HEK293T (cell line): ENCODE measurements at regions not wholly inside any gene's neighbourhood (a gene's known extent, or its start where the extent isn't known, plus 50 kb on each side); places are given as distances from the start of the nearest gene placed in this dataset.

Experiments
- CTCF ChIA-PET: fragments of 350-600 bp; formaldehyde crosslinking; extraction: SDS; loops from one replicate; lab custom pipeline; 2021; ENCODE audit warnings: antibody characterized with exemption, inconsistent platforms; lab: Yijun Ruan, JAX
- POLR2A ChIA-PET: fragments of 350-600 bp; formaldehyde crosslinking; extraction: SDS; loops from one replicate; lab custom pipeline; 2020; ENCODE audit warnings: antibody characterized with exemption, inconsistent platforms; lab: Yijun Ruan, JAX
- DNase-seq: peaks from one replicate; pipeline ENCODE4 v3.0.0; 2012; ENCODE audit warnings: mixed read lengths; ENCODE audit errors: extremely low spot score
- ARNT ChIP-seq: fragments of 450-650 bp; IDR thresholded peaks from 2 replicates; pipeline ENCODE4 v1.6.1; 2017; ENCODE audit warnings: mild to moderate bottlenecking
- BHLHE40 ChIP-seq: fragments of 450-650 bp; IDR thresholded peaks from 2 replicates; pipeline ENCODE4 v1.6.1; 2016; ENCODE audit warnings: mild to moderate bottlenecking, moderate library complexity, borderline replicate concordance
- CTBP1 ChIP-seq: fragments of 450-650 bp; IDR thresholded peaks from 2 replicates; pipeline ENCODE4 v1.6.1; 2016; ENCODE audit warnings: borderline replicate concordance
- ELF4 ChIP-seq: fragments of 450-650 bp; IDR thresholded peaks from 2 replicates; pipeline ENCODE4 v1.6.1; 2017; ENCODE audit warnings: antibody characterized with exemption
- FOXA1 ChIP-seq: fragments of 450-650 bp; IDR thresholded peaks from 2 replicates; pipeline ENCODE4 v1.6.1; 2016; ENCODE audit warnings: mild to moderate bottlenecking
- FOXK2 ChIP-seq: fragments of 450-650 bp; IDR thresholded peaks from 2 replicates; pipeline ENCODE4 v1.6.1; 2016; ENCODE audit warnings: mild to moderate bottlenecking
- FOXM1 ChIP-seq: fragments of 450-650 bp; IDR thresholded peaks from 2 replicates; pipeline ENCODE4 v1.6.1; 2017; ENCODE audit warnings: mild to moderate bottlenecking, borderline replicate concordance
- HDGF ChIP-seq: fragments of 450-650 bp; IDR thresholded peaks from 2 replicates; pipeline ENCODE4 v1.6.1; 2017; ENCODE audit warnings: antibody characterized with exemption, borderline replicate concordance
- L3MBTL2 ChIP-seq: fragments of 450-650 bp; conservative IDR thresholded peaks from 2 replicates; pipeline ENCODE4 v1.6.1; 2016; ENCODE audit warnings: mild to moderate bottlenecking
- LEF1 ChIP-seq: fragments of 450-650 bp; IDR thresholded peaks from 2 replicates; pipeline ENCODE4 v1.6.1; 2017; ENCODE audit warnings: mild to moderate bottlenecking, borderline replicate concordance
- NFRKB ChIP-seq: fragments of 450-650 bp; IDR thresholded peaks from 2 replicates; pipeline ENCODE4 v1.6.1; 2016; ENCODE audit warnings: mild to moderate bottlenecking, moderate library complexity
- SP1 ChIP-seq: fragments of 450-650 bp; IDR thresholded peaks from 2 replicates; pipeline ENCODE4 v1.6.1; 2017
- SUZ12 ChIP-seq: fragments of 450-650 bp; IDR thresholded peaks from 2 replicates; pipeline ENCODE4 v1.6.1; 2016; ENCODE audit warnings: mild to moderate bottlenecking
- TARDBP ChIP-seq: fragments of 450-650 bp; IDR thresholded peaks from 2 replicates; pipeline ENCODE4 v1.6.1; 2016
- ZNF384 ChIP-seq: fragments of 450-650 bp; IDR thresholded peaks from 2 replicates; pipeline ENCODE4 v1.6.1; 2016
- TF ChIP-seq, protein P1 (sequence below): fragments of 450-650 bp; IDR thresholded peaks from 2 replicates; pipeline ENCODE4 v1.6.1; 2016

DNA sequence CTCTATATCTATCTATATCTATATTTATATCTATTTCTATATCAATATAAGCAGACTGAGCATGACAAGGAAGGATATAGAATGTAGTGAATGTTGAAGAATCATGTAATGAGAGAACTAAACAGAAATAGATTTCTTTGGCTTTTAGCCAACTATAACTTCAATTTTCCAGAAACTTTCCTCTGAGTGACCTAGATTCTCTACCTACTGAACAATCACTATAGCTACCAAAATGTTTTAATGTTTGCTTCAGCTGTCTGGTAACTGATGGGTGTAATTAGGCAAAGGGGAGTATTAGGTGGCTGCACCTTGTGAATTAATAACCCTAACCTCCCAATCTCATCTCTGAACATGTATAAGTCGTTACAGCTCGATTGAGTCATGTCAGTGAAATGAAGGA lies 76.4 kb upstream of the ROBO1 start:
- TF ChIP-seq HDGF: no peak
- no peak for TF ChIP-seq FOXK2
- no peak for TF ChIP-seq FOXM1
- no peak for TF ChIP-seq NFRKB
- no peak for TF ChIP-seq CTBP1
- no peak for TF ChIP-seq LEF1
- no peak for TF ChIP-seq L3MBTL2
- TF ChIP-seq ELF4: no peak
- no peak for TF ChIP-seq BHLHE40
- TF ChIP-seq FOXA1: no peak
- no peak for TF ChIP-seq ZNF384
- TF ChIP-seq ARNT: no peak
- TF ChIP-seq SP1: no peak
- no peak for TF ChIP-seq SUZ12
- no peak for TF ChIP-seq TARDBP
- TF ChIP-seq, protein P1, sequence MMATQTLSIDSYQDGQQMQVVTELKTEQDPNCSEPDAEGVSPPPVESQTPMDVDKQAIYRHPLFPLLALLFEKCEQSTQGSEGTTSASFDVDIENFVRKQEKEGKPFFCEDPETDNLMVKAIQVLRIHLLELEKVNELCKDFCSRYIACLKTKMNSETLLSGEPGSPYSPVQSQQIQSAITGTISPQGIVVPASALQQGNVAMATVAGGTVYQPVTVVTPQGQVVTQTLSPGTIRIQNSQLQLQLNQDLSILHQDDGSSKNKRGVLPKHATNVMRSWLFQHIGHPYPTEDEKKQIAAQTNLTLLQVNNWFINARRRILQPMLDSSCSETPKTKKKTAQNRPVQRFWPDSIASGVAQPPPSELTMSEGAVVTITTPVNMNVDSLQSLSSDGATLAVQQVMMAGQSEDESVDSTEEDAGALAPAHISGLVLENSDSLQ: no peak
- ChIA-PET CTCF (no interaction called here), POLR2A (no interaction called here)
- no peak for DNase-seq

DNA sequence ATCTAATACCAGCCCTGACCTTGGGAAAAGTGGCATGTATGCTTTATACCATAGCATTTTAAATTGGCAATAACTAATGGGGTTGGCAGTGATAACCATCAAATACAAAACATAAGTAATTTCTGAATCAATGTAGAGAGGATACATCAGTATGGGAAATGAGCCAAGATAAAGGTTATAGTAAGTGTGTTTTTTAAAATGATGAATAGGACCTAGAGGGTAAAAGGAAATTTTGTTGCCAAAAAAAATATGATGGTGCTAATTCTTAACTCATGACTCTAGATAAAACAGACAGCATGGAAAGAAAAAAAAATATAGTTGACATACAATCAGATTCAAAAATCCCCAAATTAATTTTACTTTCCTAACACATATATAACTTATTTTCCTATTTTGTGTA lies 75.4 kb upstream of the ROBO1 start:
- no peak for DNase-seq
- no peak for TF ChIP-seq ARNT
- TF ChIP-seq CTBP1: no peak
- TF ChIP-seq NFRKB: no peak
- no peak for TF ChIP-seq TARDBP
- no peak for TF ChIP-seq BHLHE40
- no peak for TF ChIP-seq FOXM1
- no peak for TF ChIP-seq HDGF
- no peak for TF ChIP-seq FOXK2
- TF ChIP-seq, protein P1: no peak
- TF ChIP-seq SP1: no peak
- no peak for TF ChIP-seq SUZ12
- TF ChIP-seq FOXA1: no peak
- POLR2A ChIA-PET: no interaction called here
- CTCF ChIA-PET: no interaction called here

DNA sequence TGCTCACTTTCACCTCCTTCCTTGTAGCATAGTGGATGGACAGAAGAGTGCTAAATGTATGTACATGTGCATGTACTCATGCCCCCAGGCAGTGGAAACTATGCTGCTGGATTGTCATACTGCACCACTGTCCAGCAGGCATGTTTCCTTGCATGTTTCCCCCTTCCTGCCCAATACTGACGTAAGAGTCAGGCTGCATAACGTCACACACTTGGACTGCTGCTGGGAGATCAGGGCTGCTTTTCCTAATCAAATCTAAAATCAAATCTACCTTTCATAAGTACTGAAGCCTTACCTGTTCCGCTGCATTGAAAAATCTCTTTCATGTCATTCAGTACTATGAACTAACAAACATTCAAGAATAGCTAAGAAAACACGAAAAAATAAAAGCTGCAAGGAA lies 67.9 kb upstream of the ROBO1 start:
- CTCF ChIA-PET: no interaction called here
- DNase-seq: no peak
- POLR2A ChIA-PET: no interaction called here
- no peak for TF ChIP-seq ELF4
- TF ChIP-seq L3MBTL2: no peak

DNA sequence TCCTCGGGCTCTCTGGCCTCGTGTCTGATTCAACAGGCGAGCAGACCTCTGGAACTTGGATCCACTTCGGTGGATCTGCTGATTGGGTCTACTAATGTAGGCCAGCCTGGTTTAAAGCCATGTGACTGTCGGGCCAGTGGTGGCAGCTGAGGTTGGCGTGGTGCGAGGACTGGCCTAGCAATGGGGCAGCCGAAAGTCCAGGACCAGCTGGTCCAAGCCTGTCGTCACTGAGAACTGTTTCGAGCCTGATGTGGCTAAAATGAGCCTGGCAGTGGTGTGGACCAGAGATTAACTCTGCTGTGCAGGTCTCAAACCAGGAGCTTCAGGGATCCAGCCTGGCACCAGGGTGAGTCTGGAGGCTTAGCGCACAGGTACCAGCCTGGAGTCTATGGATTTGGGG lies 56.4 kb upstream of the ROBO1 start:
- ChIA-PET POLR2A (no interaction called here), CTCF (no interaction called here)
- DNase-seq: no peak
- no peak for TF ChIP-seq BHLHE40
- TF ChIP-seq NFRKB: no peak
- no peak for TF ChIP-seq TARDBP
- TF ChIP-seq HDGF: no peak
- no peak for TF ChIP-seq ARNT
- TF ChIP-seq SUZ12: no peak
- no peak for TF ChIP-seq FOXA1
- TF ChIP-seq SP1: no peak
- TF ChIP-seq CTBP1: no peak
- no peak for TF ChIP-seq LEF1
- TF ChIP-seq ELF4: no peak
- TF ChIP-seq FOXM1: no peak
- TF ChIP-seq FOXK2: no peak
- no peak for TF ChIP-seq ZNF384
- TF ChIP-seq L3MBTL2: no peak
- TF ChIP-seq, protein P1: no peak

DNA sequence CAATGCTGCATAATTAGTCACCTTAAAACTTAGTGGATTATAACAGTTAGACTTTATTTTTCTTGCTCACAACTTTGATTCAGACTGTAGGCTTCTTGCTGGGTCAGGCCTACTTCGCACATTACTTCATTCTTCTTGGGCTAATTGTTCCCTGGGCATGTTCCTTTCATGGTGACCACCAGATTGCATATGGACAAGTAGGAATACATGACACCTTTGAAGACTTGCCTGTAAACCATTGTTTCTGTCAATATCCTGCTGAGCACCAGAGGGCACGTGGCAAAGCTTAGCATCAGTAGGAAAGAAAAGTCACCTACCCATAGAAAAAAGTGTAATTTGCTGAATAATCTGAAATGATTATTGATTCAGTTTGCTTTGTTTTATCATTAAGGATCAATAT lies 54.3 kb upstream of the ROBO1 start:
- 0 out of 2 replicates have a peak, but pooled peaks have one; percentile 20 for TF ChIP-seq L3MBTL2
- no peak for TF ChIP-seq ARNT
- ChIA-PET CTCF (no interaction called here), POLR2A (no interaction called here)
- no peak for DNase-seq

DNA sequence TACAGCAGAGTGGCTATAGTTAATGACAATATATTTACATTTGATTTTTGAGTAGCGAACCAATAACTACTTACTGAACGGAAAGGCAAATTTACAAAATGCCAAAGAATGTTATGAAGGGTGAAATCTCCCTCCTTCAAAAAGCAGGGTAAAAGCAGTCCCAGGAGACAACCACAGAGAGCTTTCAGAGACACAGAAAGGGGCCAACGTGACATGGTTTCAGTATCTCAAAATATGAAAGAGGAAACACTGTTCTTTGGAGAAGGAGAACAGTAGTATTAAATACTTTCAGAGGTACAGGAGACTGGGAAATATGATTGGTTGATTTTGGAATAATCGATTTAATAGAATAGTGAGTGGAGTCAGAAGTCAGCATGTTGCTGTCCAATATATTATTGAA lies 52.3 kb upstream of the ROBO1 start:
- no peak for TF ChIP-seq BHLHE40
- TF ChIP-seq FOXK2: no peak
- no peak for TF ChIP-seq FOXM1
- TF ChIP-seq SP1: no peak
- TF ChIP-seq HDGF: no peak
- no peak for TF ChIP-seq ARNT
- TF ChIP-seq NFRKB: no peak
- no peak for TF ChIP-seq TARDBP
- POLR2A ChIA-PET: no interaction called here
- DNase-seq: no peak
- CTCF ChIA-PET: no interaction called here

DNA sequence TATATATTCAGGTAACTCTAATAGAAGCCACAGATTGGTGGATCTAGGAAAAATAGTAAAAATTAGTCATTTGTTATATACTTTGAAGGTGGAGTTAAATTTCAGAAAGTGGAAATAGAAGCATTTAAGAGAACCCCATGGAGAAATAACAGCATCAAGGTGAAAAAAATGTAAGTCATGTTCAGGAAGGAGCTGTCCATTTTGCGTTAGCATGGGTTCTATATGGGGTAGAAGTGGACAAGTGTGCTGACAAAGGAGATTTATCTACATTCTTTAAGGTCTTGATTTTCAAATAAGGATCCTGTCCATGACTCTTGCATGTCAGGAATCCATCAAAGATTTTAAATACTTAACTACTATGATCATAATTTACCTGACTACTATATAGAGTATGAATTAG lies 50.2 kb upstream of the ROBO1 start:
- TF ChIP-seq FOXM1 (no peak), TARDBP (no peak), LEF1 (no peak), ELF4 (no peak), CTBP1 (no peak), NFRKB (no peak), FOXA1 (no peak), FOXK2 (no peak), SUZ12 (no peak), SP1 (no peak), ARNT (no peak), BHLHE40 (no peak), ZNF384 (no peak), L3MBTL2 (no peak), HDGF (no peak)
- TF ChIP-seq, protein P1: no peak
- POLR2A ChIA-PET: no interaction called here
- no peak for DNase-seq
- CTCF ChIA-PET: no interaction called here
